Endothelial cell of umbilical vein (primary cell): ENCODE measurements at regions not wholly inside any gene's neighbourhood (a gene's known extent, or its start where the extent isn't known, plus 50 kb on each side); places are given as distances from the start of the nearest gene placed in this dataset.

Experiments
- POLR2AphosphoS5 ChIP-seq: IDR thresholded peaks from 2 replicates; pipeline ENCODE4 v1.6.1; 2012; ENCODE audit warnings: low read depth, mild to moderate bottlenecking, control low read depth, low read length, moderate library complexity; ENCODE audit not compliant: insufficient read depth
- TF ChIP-seq, protein P1 (sequence below), 2 donors: IDR thresholded peaks; 1 replicate in 1 of 2; 2 replicates in 1 of 2; pipeline ENCODE4 v1.5.1; 2011; ENCODE audit warnings: low read length in 2 of 2, mild to moderate bottlenecking in 2 of 2, moderate library complexity in 2 of 2, control low read depth in 1 of 2, inconsistent platforms in 1 of 2, low read depth in 1 of 2; ENCODE audit not compliant: insufficient read depth in 1 of 2; ENCODE audit errors: extremely low read depth in 1 of 2

DNA sequence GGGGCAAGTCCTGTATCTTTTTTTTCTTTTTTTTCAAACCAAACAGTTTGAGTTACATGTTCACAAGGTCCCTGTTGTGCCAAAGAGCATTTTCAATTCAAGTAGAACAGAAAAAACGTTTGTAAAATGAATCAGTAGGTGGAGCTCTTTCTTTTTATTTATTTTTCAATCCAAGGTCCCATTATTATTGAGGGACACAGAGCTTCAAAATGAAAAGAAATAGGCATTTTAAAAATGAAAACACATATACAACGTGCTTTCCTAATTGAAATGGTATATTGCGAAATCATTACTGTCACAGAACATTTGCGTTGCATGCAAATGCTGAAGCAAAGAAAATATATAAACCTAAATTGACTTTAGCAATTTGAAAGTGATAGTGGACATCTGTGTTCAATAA is 711.0 kb downstream of the MECOM start:
- TF ChIP-seq, protein P1, sequence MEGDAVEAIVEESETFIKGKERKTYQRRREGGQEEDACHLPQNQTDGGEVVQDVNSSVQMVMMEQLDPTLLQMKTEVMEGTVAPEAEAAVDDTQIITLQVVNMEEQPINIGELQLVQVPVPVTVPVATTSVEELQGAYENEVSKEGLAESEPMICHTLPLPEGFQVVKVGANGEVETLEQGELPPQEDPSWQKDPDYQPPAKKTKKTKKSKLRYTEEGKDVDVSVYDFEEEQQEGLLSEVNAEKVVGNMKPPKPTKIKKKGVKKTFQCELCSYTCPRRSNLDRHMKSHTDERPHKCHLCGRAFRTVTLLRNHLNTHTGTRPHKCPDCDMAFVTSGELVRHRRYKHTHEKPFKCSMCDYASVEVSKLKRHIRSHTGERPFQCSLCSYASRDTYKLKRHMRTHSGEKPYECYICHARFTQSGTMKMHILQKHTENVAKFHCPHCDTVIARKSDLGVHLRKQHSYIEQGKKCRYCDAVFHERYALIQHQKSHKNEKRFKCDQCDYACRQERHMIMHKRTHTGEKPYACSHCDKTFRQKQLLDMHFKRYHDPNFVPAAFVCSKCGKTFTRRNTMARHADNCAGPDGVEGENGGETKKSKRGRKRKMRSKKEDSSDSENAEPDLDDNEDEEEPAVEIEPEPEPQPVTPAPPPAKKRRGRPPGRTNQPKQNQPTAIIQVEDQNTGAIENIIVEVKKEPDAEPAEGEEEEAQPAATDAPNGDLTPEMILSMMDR (IDR thresholded peaks at IDR 0.05; ENCODE audit: extremely low read depth in 1 of 2, insufficient read depth in 1 of 2, low read depth in 1 of 2, low read length in 2 of 2), result no peak
- no peak for TF ChIP-seq POLR2AphosphoS5
